ENCODE measurements at regions not wholly inside any gene's neighbourhood (a gene's known extent, or its start where the extent isn't known, plus 50 kb on each side); places are given as distances from the start of the nearest gene placed in this dataset.

GRCh38 chr12:14071833-14072232 lies 90.4 kb upstream of the GRIN2B start:
- no peak for TF ChIP-seq PREB (CRISPR knock-in tag; IDR thresholded peaks at IDR 0.05; ENCODE audit: borderline replicate concordance)
- no peak for TF ChIP-seq E2F1 (CRISPR knock-in tag; IDR thresholded peaks at IDR 0.05)
- no peak for TF ChIP-seq CTCF (IDR thresholded peaks at IDR 0.05)
